GM23338 (cell line): ENCODE measurements at regions not wholly inside any gene's neighbourhood (a gene's known extent, or its start where the extent isn't known, plus 50 kb on each side); places are given as distances from the start of the nearest gene placed in this dataset.

Source experiments
- ATAC-seq: fragments of 200-7000 bp; cut with Tn5 transposase; 3 replicates; pipeline ENCODE4 v1.9.1; 2020
- DNase-seq: peaks from one replicate; pipeline ENCODE4 v3.0.0-alpha.2; 2015; ENCODE audit warnings: low spot score
- H2AFZ ChIP-seq: fragments of 200-600 bp; sonication (generic); 2 replicates; pipeline ENCODE4 v1.8.0; 2016; ENCODE audit warnings: antibody characterized with exemption, mild to moderate bottlenecking, moderate library complexity
- H3F3A ChIP-seq: fragments of 200-600 bp; sonication (generic); replicated peaks from 2 replicates; pipeline ENCODE4 v1.8.0; 2017; ENCODE audit warnings: antibody characterized with exemption, mixed run types, low read depth
- H3K27ac ChIP-seq: fragments of 200-600 bp; sonication (generic); 2 replicates; pipeline ENCODE4 v1.6.1; 2016; ENCODE audit warnings: low read depth
- H3K27me3 ChIP-seq: fragments of 200-600 bp; sonication (generic); 2 replicates; pipeline ENCODE4 v1.8.0; 2016; ENCODE audit warnings: mild to moderate bottlenecking, mixed run types, moderate library complexity; ENCODE audit not compliant: insufficient read depth
- H3K36me3 ChIP-seq: fragments of 200-600 bp; sonication (generic); 2 replicates; pipeline ENCODE4 v1.8.0; 2016; ENCODE audit warnings: mild to moderate bottlenecking; ENCODE audit not compliant: insufficient read depth
- H3K4me1 ChIP-seq: fragments of 200-600 bp; sonication (generic); 2 replicates; pipeline ENCODE4 v1.8.0; 2016; ENCODE audit warnings: mild to moderate bottlenecking, moderate library complexity; ENCODE audit not compliant: insufficient read depth
- H3K4me2 ChIP-seq: fragments of 200-600 bp; sonication (generic); 2 replicates; pipeline ENCODE4 v1.7.1; 2017; ENCODE audit warnings: mixed run types
- H3K4me3 ChIP-seq: fragments of 200-600 bp; sonication (generic); 2 replicates; pipeline ENCODE4 v1.6.1; 2016; ENCODE audit warnings: mixed run types
- H3K79me2 ChIP-seq: fragments of 200-600 bp; sonication (generic); replicated peaks from 2 replicates; pipeline ENCODE4 v1.8.0; 2017; ENCODE audit warnings: mild to moderate bottlenecking; ENCODE audit not compliant: insufficient read depth
- H3K9me2 ChIP-seq: fragments of 200-600 bp; sonication (generic); 2 replicates; pipeline ENCODE4 v1.8.0; 2017; ENCODE audit not compliant: insufficient read depth
- H4K20me1 ChIP-seq: fragments of 200-600 bp; sonication (generic); replicated peaks from 2 replicates; pipeline ENCODE4 v1.8.0; 2017; ENCODE audit warnings: mild to moderate bottlenecking; ENCODE audit not compliant: insufficient read depth
- H3K27ac Mint-ChIP-seq: 2 replicates; pipeline ENCODE4 v1.8.0; 2020; ENCODE audit warnings: inconsistent platforms, mild to moderate bottlenecking, moderate library complexity, mixed read lengths
- H3K27me3 Mint-ChIP-seq: 3 replicates; pipeline ENCODE4 v1.8.0; 2022; ENCODE audit warnings: low read depth, mild to moderate bottlenecking, moderate library complexity, mixed read lengths, inconsistent platforms; ENCODE audit not compliant: insufficient read depth, poor library complexity
- H3K36me3 Mint-ChIP-seq: 3 replicates; pipeline ENCODE4 v1.8.0; 2021; ENCODE audit warnings: low read depth, mild to moderate bottlenecking, inconsistent platforms, moderate library complexity, mixed read lengths
- H3K4me1 Mint-ChIP-seq: 3 replicates; pipeline ENCODE4 v1.8.0; 2020; ENCODE audit warnings: mild to moderate bottlenecking, inconsistent platforms, mixed read lengths
- H3K4me3 Mint-ChIP-seq: 3 replicates; pipeline ENCODE4 v1.8.0; 2021; ENCODE audit warnings: moderate library complexity, mild to moderate bottlenecking, inconsistent platforms, mixed read lengths
- H3K9me3 Mint-ChIP-seq: 3 replicates; pipeline ENCODE4 v1.8.0; 2020; ENCODE audit warnings: moderate library complexity, mild to moderate bottlenecking, inconsistent platforms, mixed read lengths
- CREB1 ChIP-seq: fragments of 250-450 bp; sonication (Bioruptor Pico); IDR thresholded peaks from 2 replicates; pipeline ENCODE4 v1.5.0; 2020; ENCODE audit warnings: low read depth, mild to moderate bottlenecking, moderate library complexity
- STAT1 ChIP-seq: IDR thresholded peaks from one replicate; pipeline ENCODE4 v1.6.1; 2016; ENCODE audit warnings: antibody characterized with exemption; ENCODE audit not compliant: unreplicated experiment
- TF ChIP-seq, protein P1 (sequence below): IDR thresholded peaks from 2 replicates; pipeline ENCODE4 v1.6.1; 2016; ENCODE audit warnings: antibody characterized with exemption
- TF ChIP-seq, protein P2 (sequence below), 2 experiments: fragments of 200-600 bp in 1 of 2; sonication (generic) in 1 of 2; conservative IDR thresholded peaks; 2 replicates each; pipeline versions ENCODE4 v1.5.1 to v1.6.1; 2016 to 2017; ENCODE audit warnings: antibody characterized with exemption in 2 of 2, low read depth in 2 of 2, mild to moderate bottlenecking in 2 of 2, moderate library complexity in 1 of 2
- TF ChIP-seq, protein P3 (sequence below): fragments of 250-450 bp; sonication (Bioruptor Pico); IDR thresholded peaks from 2 replicates; pipeline ENCODE4 v1.5.0; 2020; ENCODE audit warnings: mild to moderate bottlenecking, moderate library complexity

DNA sequence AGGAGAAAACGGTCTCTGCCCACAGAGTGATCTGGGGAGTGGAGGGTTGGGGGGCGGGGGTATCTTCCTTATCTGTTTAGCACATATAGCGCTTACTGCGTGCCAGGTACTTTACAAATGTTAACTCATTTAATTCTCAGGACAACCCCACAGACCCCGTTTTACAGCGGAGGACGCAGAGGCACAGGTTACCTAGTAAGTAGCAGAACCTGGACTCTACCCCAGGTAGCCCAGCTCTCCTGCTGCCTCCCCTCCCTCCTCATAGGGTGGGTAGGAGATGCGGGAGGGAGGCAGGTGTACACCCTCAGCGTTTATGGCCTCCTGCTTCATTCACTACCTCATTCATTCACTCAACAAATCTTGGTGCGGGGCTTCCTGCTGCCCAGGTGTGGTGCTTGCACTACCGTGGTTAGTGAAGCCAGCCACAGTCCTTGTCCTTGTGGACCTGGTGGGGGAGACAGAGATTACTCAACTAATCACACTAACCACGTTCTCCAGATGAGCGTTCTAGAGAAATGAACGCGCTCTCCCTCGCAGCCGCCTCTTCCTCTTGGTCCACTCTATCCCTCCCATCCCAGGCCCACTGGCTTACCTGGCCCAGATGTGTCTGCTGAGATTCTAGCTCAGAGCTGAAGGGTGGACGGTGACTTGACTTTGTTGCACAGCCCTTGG lies 102.0 kb downstream of the IER5 start:
- H4K20me1 ChIP-seq, result no peaks in the 10 kb centered on the region
- peak overlapping the region; percentile 67 for H3K4me3 ChIP-seq
- peaks cover 12% of the 10 kb centered on the region for H3K27me3 ChIP-seq
- no peak overlapping the region for H3K27ac ChIP-seq
- TF ChIP-seq STAT1, result no peak
- TF ChIP-seq, protein P1, sequence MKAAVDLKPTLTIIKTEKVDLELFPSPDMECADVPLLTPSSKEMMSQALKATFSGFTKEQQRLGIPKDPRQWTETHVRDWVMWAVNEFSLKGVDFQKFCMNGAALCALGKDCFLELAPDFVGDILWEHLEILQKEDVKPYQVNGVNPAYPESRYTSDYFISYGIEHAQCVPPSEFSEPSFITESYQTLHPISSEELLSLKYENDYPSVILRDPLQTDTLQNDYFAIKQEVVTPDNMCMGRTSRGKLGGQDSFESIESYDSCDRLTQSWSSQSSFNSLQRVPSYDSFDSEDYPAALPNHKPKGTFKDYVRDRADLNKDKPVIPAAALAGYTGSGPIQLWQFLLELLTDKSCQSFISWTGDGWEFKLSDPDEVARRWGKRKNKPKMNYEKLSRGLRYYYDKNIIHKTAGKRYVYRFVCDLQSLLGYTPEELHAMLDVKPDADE, result no peak
- TF ChIP-seq, protein P2, sequence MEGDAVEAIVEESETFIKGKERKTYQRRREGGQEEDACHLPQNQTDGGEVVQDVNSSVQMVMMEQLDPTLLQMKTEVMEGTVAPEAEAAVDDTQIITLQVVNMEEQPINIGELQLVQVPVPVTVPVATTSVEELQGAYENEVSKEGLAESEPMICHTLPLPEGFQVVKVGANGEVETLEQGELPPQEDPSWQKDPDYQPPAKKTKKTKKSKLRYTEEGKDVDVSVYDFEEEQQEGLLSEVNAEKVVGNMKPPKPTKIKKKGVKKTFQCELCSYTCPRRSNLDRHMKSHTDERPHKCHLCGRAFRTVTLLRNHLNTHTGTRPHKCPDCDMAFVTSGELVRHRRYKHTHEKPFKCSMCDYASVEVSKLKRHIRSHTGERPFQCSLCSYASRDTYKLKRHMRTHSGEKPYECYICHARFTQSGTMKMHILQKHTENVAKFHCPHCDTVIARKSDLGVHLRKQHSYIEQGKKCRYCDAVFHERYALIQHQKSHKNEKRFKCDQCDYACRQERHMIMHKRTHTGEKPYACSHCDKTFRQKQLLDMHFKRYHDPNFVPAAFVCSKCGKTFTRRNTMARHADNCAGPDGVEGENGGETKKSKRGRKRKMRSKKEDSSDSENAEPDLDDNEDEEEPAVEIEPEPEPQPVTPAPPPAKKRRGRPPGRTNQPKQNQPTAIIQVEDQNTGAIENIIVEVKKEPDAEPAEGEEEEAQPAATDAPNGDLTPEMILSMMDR (conservative IDR thresholded peaks at IDR 0.05; ENCODE audit: low read depth in 2 of 2), result peak in 1 of 2 experiments; percentile 57; a peak in 2 of 4 replicates
- Mint-ChIP-seq H3K4me3 (peak overlapping the region; percentile 64), H3K27me3 (peaks cover 6% of the 10 kb centered on the region), H3K4me1 (no peaks in the 10 kb centered on the region; the same call in 2 of the 3 replicates), H3K36me3 (no peaks in the 10 kb centered on the region; the same call in 2 of the 3 replicates), H3K27ac (no peak overlapping the region), H3K9me3 (peaks cover 7% of the 10 kb centered on the region)
- peak; percentile 44 for ATAC-seq
- H3F3A ChIP-seq, result no peaks in the 10 kb centered on the region
- H3K4me2 ChIP-seq, result peak overlapping the region; percentile 82
- H3K4me1 ChIP-seq, result no peaks in the 10 kb centered on the region
- peak overlapping the region; percentile 63; the same call in 1 of the 2 replicates for H2AFZ ChIP-seq
- H3K79me2 ChIP-seq, result no peaks in the 10 kb centered on the region
- no peaks in the 10 kb centered on the region for H3K36me3 ChIP-seq
- H3K9me2 ChIP-seq, result no peaks in the 10 kb centered on the region; the same call in 1 of the 2 replicates
- DNase-seq, result peak; percentile 41

DNA sequence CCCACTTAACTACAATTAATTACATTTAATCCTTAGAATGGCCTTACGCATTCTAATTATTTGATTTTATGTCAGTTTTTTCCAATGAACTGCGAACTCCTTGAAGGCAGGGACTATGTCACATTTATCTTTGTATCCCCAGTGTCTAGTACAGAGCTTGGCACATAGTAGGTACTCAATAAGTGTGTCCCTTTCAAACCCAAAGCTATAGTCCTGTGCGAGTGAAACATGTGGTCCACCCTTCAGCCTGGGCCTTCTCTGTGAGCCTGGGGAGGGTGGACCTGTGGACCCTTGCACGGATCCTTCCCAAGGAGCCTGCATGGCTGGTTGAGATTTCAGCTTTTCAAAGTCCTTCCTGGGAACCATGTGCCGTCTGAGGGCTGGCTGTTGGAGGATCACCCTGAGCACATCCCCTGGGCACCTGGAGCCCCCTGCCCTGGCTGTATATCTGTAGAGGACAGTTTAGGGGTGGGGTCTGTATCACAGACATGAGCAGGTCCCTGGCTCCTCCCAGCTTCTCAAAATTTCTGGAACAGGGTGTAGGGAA lies 103.1 kb downstream of the IER5 start:
- ATAC-seq (no peak), DNase-seq (no peak)
- H3K36me3 Mint-ChIP-seq, result no peaks in the 10 kb centered on the region; the same call in 2 of the 3 replicates
- Histone ChIP-seq H3K79me2 (no peaks in the 10 kb centered on the region), H3K9me2 (no peaks in the 10 kb centered on the region; the same call in 1 of the 2 replicates), H3K36me3 (no peaks in the 10 kb centered on the region), H3K27ac (no peak overlapping the region), H2AFZ (no peak overlapping the region), H3K4me1 (no peaks in the 10 kb centered on the region), H3K27me3 (peaks cover 12% of the 10 kb centered on the region), H3K4me2 (no peak overlapping the region), H3F3A (no peaks in the 10 kb centered on the region), H4K20me1 (no peaks in the 10 kb centered on the region), H3K4me3 (no peak overlapping the region)
- H3K27me3 Mint-ChIP-seq, result peaks cover 6% of the 10 kb centered on the region
- no peak overlapping the region for H3K27ac Mint-ChIP-seq
- H3K4me1 Mint-ChIP-seq, result no peaks in the 10 kb centered on the region; the same call in 2 of the 3 replicates
- H3K9me3 Mint-ChIP-seq, result peaks cover 10% of the 10 kb centered on the region
- H3K4me3 Mint-ChIP-seq, result no peak overlapping the region
- TF ChIP-seq CREB1 (CRISPR knock-in tag), result no peak
- TF ChIP-seq, protein P3, sequence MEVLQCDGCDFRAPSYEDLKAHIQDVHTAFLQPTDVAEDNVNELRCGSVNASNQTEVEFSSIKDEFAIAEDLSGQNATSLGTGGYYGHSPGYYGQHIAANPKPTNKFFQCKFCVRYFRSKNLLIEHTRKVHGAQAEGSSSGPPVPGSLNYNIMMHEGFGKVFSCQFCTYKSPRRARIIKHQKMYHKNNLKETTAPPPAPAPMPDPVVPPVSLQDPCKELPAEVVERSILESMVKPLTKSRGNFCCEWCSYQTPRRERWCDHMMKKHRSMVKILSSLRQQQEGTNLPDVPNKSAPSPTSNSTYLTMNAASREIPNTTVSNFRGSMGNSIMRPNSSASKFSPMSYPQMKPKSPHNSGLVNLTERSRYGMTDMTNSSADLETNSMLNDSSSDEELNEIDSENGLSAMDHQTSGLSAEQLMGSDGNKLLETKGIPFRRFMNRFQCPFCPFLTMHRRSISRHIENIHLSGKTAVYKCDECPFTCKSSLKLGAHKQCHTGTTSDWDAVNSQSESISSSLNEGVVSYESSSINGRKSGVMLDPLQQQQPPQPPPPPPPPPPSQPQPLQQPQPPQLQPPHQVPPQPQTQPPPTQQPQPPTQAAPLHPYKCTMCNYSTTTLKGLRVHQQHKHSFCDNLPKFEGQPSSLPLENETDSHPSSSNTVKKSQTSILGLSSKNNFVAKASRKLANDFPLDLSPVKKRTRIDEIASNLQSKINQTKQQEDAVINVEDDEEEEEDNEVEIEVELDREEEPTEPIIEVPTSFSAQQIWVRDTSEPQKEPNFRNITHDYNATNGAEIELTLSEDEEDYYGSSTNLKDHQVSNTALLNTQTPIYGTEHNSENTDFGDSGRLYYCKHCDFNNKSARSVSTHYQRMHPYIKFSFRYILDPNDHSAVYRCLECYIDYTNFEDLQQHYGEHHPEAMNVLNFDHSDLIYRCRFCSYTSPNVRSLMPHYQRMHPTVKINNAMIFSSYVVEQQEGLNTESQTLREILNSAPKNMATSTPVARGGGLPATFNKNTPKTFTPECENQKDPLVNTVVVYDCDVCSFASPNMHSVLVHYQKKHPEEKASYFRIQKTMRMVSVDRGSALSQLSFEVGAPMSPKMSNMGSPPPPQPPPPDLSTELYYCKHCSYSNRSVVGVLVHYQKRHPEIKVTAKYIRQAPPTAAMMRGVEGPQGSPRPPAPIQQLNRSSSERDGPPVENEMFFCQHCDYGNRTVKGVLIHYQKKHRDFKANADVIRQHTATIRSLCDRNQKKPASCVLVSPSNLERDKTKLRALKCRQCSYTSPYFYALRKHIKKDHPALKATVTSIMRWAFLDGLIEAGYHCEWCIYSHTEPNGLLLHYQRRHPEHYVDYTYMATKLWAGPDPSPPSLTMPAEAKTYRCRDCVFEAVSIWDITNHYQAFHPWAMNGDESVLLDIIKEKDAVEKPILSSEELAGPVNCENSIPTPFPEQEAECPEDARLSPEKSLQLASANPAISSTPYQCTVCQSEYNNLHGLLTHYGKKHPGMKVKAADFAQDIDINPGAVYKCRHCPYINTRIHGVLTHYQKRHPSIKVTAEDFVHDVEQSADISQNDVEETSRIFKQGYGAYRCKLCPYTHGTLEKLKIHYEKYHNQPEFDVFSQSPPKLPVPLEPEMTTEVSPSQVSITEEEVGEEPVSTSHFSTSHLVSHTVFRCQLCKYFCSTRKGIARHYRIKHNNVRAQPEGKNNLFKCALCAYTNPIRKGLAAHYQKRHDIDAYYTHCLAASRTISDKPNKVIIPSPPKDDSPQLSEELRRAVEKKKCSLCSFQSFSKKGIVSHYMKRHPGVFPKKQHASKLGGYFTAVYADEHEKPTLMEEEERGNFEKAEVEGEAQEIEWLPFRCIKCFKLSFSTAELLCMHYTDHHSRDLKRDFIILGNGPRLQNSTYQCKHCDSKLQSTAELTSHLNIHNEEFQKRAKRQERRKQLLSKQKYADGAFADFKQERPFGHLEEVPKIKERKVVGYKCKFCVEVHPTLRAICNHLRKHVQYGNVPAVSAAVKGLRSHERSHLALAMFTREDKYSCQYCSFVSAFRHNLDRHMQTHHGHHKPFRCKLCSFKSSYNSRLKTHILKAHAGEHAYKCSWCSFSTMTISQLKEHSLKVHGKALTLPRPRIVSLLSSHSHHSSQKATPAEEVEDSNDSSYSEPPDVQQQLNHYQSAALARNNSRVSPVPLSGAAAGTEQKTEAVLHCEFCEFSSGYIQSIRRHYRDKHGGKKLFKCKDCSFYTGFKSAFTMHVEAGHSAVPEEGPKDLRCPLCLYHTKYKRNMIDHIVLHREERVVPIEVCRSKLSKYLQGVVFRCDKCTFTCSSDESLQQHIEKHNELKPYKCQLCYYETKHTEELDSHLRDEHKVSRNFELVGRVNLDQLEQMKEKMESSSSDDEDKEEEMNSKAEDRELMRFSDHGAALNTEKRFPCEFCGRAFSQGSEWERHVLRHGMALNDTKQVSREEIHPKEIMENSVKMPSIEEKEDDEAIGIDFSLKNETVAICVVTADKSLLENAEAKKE (CRISPR knock-in tag), result no peak
- TF ChIP-seq, protein P2 (conservative IDR thresholded peaks at IDR 0.05; ENCODE audit: low read depth in 2 of 2), result no peak
